K562 (cell line): ENCODE measurements at regions not wholly inside any gene's neighbourhood (a gene's known extent, or its start where the extent isn't known, plus 50 kb on each side); places are given as distances from the start of the nearest gene placed in this dataset.

ENCODE experiments used
- AFF4 ChIP-seq: sonication (generic); formaldehyde crosslinking; IDR thresholded peaks from 2 replicates; pipeline ENCODE4 v1.8.0; 2023; ENCODE audit warnings: mild to moderate bottlenecking, missing genetic modification reagents
- ARHGAP35 ChIP-seq: fragments of 450-650 bp; IDR thresholded peaks from 2 replicates; pipeline ENCODE4 v1.6.1; 2018; ENCODE audit not compliant: partially characterized antibody
- ELF1 ChIP-seq: fragments of 200-800 bp; sonication (Bioruptor generic); IDR thresholded peaks from 2 replicates; pipeline ENCODE4 v1.6.1; 2016; ENCODE audit warnings: missing genetic modification characterization, missing compliant biosample characterization
- ELF2 ChIP-seq: fragments of 250-450 bp; sonication (Bioruptor Pico); IDR thresholded peaks from 2 replicates; pipeline ENCODE4 v1.5.0; 2021; ENCODE audit warnings: mild to moderate bottlenecking
- GABPB2 ChIP-seq: fragments of 250-450 bp; sonication (Bioruptor Pico); conservative IDR thresholded peaks from 2 replicates; pipeline ENCODE4 v1.5.1; 2021; ENCODE audit warnings: mild to moderate bottlenecking
- HDAC1 ChIP-seq, 2 experiments: fragments of 450-650 bp; IDR thresholded peaks; 2 replicates each; pipeline ENCODE4 v1.6.1; 2016 to 2017; ENCODE audit warnings: inconsistent platforms in 1 of 2, mild to moderate bottlenecking in 1 of 2, moderate library complexity in 1 of 2
- HSF4 ChIP-seq: fragments of 250-450 bp; sonication (Bioruptor Pico); IDR thresholded peaks from 2 replicates; pipeline ENCODE4 v2.1.2; 2022; ENCODE audit warnings: mild to moderate bottlenecking, moderate library complexity, borderline replicate concordance
- KAT7 ChIP-seq: sonication (generic); formaldehyde crosslinking; IDR thresholded peaks from 2 replicates; pipeline ENCODE4 v1.8.0; 2022; ENCODE audit warnings: missing genetic modification reagents, mild to moderate bottlenecking, borderline replicate concordance
- SLC30A9 ChIP-seq: fragments of 250-450 bp; sonication (Bioruptor Pico); IDR thresholded peaks from 2 replicates; pipeline ENCODE4 v1.8.0; 2022; ENCODE audit warnings: mild to moderate bottlenecking, moderate library complexity
- SMAD2 ChIP-seq: fragments of 150-350 bp; IDR thresholded peaks from 2 replicates; pipeline ENCODE4 v1.6.1; 2014; ENCODE audit warnings: low read depth, mild to moderate bottlenecking, low read length
- SMARCA4 ChIP-seq: fragments of 450-650 bp; IDR thresholded peaks from 2 replicates; pipeline ENCODE4 v1.6.1; 2016
- TSC22D4 ChIP-seq: fragments of 450-650 bp; IDR thresholded peaks from 2 replicates; pipeline ENCODE4 v1.6.1; 2016; ENCODE audit warnings: missing genetic modification characterization, missing biosample characterization, control low read depth
- TF ChIP-seq, protein P1 (sequence below): sonication (generic); formaldehyde crosslinking; IDR thresholded peaks from 2 replicates; pipeline ENCODE4 v1.8.1; 2023; ENCODE audit warnings: mild to moderate bottlenecking, missing genetic modification reagents
- TF ChIP-seq, protein P2 (sequence below): sonication (generic); formaldehyde crosslinking; IDR thresholded peaks from 2 replicates; pipeline ENCODE4 v1.8.0; 2022; ENCODE audit warnings: missing genetic modification reagents, mild to moderate bottlenecking, moderate library complexity, borderline replicate concordance
- TF ChIP-seq, protein P3 (sequence below): fragments of 450-650 bp; IDR thresholded peaks from 2 replicates; pipeline ENCODE4 v1.6.1; 2017; ENCODE audit warnings: mild to moderate bottlenecking, moderate library complexity
- TF ChIP-seq, protein P4 (sequence below): fragments of 250-450 bp; sonication (Bioruptor Pico); IDR thresholded peaks from 2 replicates; pipeline ENCODE4 v1.4.0; 2020; ENCODE audit warnings: mild to moderate bottlenecking, moderate library complexity

DNA sequence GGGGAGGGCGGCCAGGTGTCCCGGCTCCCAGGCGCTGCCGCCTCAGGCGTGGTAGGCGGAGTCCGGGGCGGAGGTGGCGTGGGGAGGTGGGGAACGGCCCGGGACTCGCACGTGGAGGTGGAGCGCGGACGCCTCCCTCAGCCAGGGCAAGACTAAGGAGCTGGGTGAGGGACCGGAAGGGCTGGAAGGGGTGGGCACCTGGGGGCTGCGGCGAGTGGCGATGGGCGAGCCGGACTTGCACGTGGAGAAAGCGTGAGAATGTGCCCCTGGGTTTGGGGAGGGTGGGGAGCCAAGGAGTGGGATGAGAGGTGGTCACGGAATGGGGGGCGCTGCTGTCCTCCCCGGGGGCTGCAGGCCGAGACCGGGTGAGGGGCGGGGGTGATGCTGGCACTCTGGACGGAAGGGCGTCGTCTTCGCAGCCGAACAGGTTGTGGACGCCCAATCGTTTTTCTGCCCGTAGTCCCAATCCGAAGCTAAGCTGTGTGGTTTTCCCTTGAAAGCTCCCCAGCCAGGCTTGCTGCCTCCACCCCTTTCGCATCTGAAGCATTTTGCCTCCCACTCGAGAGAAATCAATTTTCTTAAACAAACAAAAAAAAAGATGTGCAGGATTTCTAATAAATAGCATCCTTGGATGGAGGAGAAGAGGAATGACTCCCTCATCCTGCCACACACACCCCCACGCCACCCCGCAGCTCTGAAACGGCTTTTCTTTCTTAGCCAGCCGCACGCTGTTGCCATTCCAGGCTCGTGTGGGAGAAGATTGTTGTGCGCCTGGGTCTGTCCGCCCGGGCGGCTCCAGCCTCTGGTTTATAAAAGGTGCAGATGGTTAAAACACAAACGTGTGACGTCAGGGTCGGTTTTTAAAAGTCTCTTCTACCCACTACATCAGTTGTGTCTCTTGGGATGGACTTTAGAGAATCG, 62.5 kb upstream of the ANKRD28 start (continued):
- no peak for TF ChIP-seq KAT7 (CRISPR knock-in tag)
- TF ChIP-seq, protein P1, sequence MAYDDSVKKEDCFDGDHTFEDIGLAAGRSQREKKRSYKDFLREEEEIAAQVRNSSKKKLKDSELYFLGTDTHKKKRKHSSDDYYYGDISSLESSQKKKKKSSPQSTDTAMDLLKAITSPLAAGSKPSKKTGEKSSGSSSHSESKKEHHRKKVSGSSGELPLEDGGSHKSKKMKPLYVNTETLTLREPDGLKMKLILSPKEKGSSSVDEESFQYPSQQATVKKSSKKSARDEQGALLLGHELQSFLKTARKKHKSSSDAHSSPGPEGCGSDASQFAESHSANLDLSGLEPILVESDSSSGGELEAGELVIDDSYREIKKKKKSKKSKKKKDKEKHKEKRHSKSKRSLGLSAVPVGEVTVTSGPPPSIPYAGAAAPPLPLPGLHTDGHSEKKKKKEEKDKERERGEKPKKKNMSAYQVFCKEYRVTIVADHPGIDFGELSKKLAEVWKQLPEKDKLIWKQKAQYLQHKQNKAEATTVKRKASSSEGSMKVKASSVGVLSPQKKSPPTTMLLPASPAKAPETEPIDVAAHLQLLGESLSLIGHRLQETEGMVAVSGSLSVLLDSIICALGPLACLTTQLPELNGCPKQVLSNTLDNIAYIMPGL (CRISPR knock-in tag) = 0 out of 2 replicates have a peak, but pooled peaks have one; percentile 39
- no peak for TF ChIP-seq SMAD2
- TF ChIP-seq, protein P2, sequence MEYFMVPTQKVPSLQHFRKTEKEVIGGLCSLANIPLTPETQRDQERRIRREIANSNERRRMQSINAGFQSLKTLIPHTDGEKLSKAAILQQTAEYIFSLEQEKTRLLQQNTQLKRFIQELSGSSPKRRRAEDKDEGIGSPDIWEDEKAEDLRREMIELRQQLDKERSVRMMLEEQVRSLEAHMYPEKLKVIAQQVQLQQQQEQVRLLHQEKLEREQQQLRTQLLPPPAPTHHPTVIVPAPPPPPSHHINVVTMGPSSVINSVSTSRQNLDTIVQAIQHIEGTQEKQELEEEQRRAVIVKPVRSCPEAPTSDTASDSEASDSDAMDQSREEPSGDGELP (CRISPR knock-in tag) = no peak; the same call in 1 of the 2 replicates
- TF ChIP-seq, protein P3, sequence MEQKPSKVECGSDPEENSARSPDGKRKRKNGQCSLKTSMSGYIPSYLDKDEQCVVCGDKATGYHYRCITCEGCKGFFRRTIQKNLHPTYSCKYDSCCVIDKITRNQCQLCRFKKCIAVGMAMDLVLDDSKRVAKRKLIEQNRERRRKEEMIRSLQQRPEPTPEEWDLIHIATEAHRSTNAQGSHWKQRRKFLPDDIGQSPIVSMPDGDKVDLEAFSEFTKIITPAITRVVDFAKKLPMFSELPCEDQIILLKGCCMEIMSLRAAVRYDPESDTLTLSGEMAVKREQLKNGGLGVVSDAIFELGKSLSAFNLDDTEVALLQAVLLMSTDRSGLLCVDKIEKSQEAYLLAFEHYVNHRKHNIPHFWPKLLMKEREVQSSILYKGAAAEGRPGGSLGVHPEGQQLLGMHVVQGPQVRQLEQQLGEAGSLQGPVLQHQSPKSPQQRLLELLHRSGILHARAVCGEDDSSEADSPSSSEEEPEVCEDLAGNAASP = no peak
- TF ChIP-seq TSC22D4 (tag) = no peak
- no peak; the same call in 1 of the 2 replicates for TF ChIP-seq AFF4 (CRISPR knock-in tag)
- no peak for TF ChIP-seq SLC30A9
- TF ChIP-seq ELF2 (CRISPR knock-in tag) = no peak
- no peak for TF ChIP-seq HSF4 (CRISPR knock-in tag)
- TF ChIP-seq, protein P4, sequence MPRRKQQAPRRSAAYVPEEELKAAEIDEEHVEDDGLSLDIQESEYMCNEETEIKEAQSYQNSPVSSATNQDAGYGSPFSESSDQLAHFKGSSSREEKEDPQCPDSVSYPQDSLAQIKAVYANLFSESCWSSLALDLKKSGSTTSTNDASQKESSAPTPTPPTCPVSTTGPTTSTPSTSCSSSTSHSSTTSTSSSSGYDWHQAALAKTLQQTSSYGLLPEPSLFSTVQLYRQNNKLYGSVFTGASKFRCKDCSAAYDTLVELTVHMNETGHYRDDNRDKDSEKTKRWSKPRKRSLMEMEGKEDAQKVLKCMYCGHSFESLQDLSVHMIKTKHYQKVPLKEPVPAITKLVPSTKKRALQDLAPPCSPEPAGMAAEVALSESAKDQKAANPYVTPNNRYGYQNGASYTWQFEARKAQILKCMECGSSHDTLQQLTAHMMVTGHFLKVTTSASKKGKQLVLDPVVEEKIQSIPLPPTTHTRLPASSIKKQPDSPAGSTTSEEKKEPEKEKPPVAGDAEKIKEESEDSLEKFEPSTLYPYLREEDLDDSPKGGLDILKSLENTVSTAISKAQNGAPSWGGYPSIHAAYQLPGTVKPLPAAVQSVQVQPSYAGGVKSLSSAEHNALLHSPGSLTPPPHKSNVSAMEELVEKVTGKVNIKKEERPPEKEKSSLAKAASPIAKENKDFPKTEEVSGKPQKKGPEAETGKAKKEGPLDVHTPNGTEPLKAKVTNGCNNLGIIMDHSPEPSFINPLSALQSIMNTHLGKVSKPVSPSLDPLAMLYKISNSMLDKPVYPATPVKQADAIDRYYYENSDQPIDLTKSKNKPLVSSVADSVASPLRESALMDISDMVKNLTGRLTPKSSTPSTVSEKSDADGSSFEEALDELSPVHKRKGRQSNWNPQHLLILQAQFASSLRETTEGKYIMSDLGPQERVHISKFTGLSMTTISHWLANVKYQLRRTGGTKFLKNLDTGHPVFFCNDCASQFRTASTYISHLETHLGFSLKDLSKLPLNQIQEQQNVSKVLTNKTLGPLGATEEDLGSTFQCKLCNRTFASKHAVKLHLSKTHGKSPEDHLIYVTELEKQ = no peak
- TF ChIP-seq ELF1 (tag) = no peak
- TF ChIP-seq HDAC1 (IDR thresholded peaks at IDR 0.05) = peak in 1 of 2 experiments; percentile 86; a peak in 2 of 4 replicates
- TF ChIP-seq SMARCA4 = no peak
- TF ChIP-seq ARHGAP35 = no peak
- TF ChIP-seq GABPB2 = no peak
